Kidney epithelial cell (primary cell): ENCODE measurements at regions not wholly inside any gene's neighbourhood (a gene's known extent, or its start where the extent isn't known, plus 50 kb on each side); places are given as distances from the start of the nearest gene placed in this dataset.
"Not testable (repeated sequence)": the region's sequence is repeated elsewhere in the genome, so short reads cannot be mapped to it uniquely, and the experiment has no call there.

Experiments
- DNase-seq: peaks from one replicate; pipeline ENCODE4 v3.0.0-alpha.2; 2010; ENCODE audit warnings: low read depth
- H3K27me3 ChIP-seq: 2 replicates; pipeline ENCODE4 v1.6.0; 2011; ENCODE audit warnings: low read length; ENCODE audit not compliant: control insufficient read depth, insufficient read depth
- H3K36me3 ChIP-seq: 2 replicates; pipeline ENCODE4 v1.5.1; 2011; ENCODE audit warnings: low read length; ENCODE audit not compliant: control insufficient read depth, insufficient read depth
- H3K4me3 ChIP-seq: 2 replicates; pipeline ENCODE4 v1.5.1; 2011; ENCODE audit warnings: low read depth, mild to moderate bottlenecking, control low read depth, low read length
- TF ChIP-seq, protein P1 (sequence below): IDR thresholded peaks from 2 replicates; pipeline ENCODE4 v1.5.1; 2011; ENCODE audit warnings: mild to moderate bottlenecking, moderate library complexity, low read length, control low read depth, inconsistent platforms; ENCODE audit not compliant: insufficient read depth, poor library complexity, severe bottlenecking

DNA sequence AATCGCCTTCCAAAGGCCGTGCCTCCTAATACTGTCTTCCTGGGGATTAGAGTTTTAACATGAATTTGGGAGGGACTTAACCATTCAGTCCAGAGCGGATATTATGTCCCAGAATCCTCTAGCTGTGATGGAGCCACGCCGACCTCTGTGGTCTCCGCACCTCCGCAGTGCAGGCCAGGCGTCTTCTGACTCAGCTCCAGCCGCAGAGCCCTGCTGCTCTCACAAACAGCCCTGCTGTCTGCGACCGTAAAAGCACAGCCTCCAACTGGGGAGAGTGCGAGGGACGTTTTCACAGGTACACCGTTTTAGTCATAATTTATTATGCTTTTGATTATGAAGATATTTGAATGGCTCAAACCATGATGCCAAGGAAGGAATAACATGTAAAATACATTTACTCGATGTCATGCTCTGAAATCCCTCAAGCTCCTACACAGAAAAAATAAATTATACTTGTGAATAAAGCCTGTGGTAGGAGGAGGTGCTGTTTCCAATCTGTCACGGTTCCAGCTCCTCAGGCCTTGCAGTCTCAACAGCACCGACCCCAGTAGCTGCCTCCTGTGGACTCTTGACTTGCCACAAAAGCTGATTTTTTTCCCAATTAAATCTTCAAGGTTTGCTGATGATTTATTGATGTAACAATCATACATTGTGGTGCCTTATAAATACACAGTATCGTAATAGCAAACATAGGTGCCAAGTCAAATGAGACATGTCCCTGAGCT is 353.6 kb upstream of the FRG1 start:
- H3K4me3 ChIP-seq, H3K27me3 ChIP-seq, H3K36me3 ChIP-seq, DNase-seq: not testable (repeated sequence)

- not testable (repeated sequence) for H3K36me3 ChIP-seq, H3K27me3 ChIP-seq, DNase-seq, H3K4me3 ChIP-seq
Observed at GRCh38 chr4:189589201-189589600, 351.5 kb upstream of the FRG1 start.

DNA sequence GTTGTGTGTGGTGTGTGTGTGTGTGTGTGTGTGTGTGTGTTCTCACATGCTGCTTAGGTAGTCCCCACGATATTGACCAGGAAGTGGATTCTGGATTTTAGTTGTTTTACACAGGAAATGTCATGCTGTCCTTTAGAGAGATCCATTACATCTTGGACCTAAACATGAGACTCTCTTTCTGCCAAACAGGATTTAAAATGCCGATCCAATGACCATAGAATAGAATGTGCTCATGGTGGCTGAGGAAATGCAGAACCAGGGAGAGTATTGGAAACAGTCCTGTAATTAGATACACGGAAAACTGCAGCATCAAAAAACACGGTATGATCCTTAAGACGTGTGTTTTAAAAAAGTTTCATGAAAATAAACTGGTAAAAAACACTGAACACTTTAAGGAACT is 347.8 kb upstream of the FRG1 start:
- TF ChIP-seq, protein P1, sequence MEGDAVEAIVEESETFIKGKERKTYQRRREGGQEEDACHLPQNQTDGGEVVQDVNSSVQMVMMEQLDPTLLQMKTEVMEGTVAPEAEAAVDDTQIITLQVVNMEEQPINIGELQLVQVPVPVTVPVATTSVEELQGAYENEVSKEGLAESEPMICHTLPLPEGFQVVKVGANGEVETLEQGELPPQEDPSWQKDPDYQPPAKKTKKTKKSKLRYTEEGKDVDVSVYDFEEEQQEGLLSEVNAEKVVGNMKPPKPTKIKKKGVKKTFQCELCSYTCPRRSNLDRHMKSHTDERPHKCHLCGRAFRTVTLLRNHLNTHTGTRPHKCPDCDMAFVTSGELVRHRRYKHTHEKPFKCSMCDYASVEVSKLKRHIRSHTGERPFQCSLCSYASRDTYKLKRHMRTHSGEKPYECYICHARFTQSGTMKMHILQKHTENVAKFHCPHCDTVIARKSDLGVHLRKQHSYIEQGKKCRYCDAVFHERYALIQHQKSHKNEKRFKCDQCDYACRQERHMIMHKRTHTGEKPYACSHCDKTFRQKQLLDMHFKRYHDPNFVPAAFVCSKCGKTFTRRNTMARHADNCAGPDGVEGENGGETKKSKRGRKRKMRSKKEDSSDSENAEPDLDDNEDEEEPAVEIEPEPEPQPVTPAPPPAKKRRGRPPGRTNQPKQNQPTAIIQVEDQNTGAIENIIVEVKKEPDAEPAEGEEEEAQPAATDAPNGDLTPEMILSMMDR = no peak
- Histone ChIP-seq H3K4me3 (no peak overlapping the region), H3K27me3 (no peaks in the 10 kb centered on the region)

GRCh38 chr4:189597341-189597740 is 343.3 kb upstream of the FRG1 start:
- no peaks in the 10 kb centered on the region for H3K36me3 ChIP-seq
- H3K27me3 ChIP-seq = no peaks in the 10 kb centered on the region
- TF ChIP-seq, protein P1 = no peak
- no peak overlapping the region for H3K4me3 ChIP-seq
- DNase-seq = no peak

More for the DNA sequence above, 347.8 kb upstream of the FRG1 start:
- DNase-seq = no peak
- no peaks in the 10 kb centered on the region for H3K36me3 ChIP-seq

- no peak for DNase-seq
- Histone ChIP-seq H3K27me3 (no peaks in the 10 kb centered on the region), H3K36me3 (no peaks in the 10 kb centered on the region), H3K4me3 (no peak overlapping the region)
- TF ChIP-seq, protein P1 = no peak
Observed at GRCh38 chr4:189600264-189600663, 340.4 kb upstream of the FRG1 start.

GRCh38 chr4:189600718-189601435 is 339.8 kb upstream of the FRG1 start:
- TF ChIP-seq, protein P1 = no peak
- no peak overlapping the region for H3K4me3 ChIP-seq
- H3K36me3 ChIP-seq = no peaks in the 10 kb centered on the region
- DNase-seq = no peak
- no peaks in the 10 kb centered on the region for H3K27me3 ChIP-seq

GRCh38 chr4:189602827-189603226 is 337.8 kb upstream of the FRG1 start:
- not testable (repeated sequence) for H3K36me3 ChIP-seq, DNase-seq, H3K27me3 ChIP-seq, H3K4me3 ChIP-seq

DNA sequence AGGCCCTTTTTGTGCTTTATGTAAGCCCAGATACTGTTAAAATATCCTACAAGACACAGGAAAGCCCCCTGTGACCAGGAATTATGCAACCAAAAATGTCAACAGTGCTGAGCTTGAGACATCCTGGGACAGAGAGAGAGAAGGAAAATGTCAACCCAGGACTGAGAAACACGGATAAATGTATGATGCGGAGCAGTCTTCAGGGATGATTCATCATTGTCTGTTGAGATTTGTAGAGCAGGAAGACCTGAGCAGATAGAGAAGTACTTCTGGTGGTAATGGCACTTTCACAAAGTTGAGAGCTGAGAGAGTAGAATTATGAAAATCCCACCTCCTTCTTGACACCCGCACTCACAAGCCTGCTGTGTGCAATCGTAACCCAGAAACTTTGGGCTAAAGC is 330.1 kb upstream of the FRG1 start:
- not testable (repeated sequence) for H3K4me3 ChIP-seq, H3K27me3 ChIP-seq, H3K36me3 ChIP-seq, DNase-seq
